Calu3 (cell line): ENCODE measurements at regions not wholly inside any gene's neighbourhood (a gene's known extent, or its start where the extent isn't known, plus 50 kb on each side); places are given as distances from the start of the nearest gene placed in this dataset.

Experiments used
- BruUV-seq: library from RNA; stranded (reverse); fragments of 400-500 nt; replicated peaks from 2 replicates; lab custom pipeline; 2021; lab: Mats Ljungman, UMichigan
- CTCF ChIA-PET: fragments of 300-600 bp; sonication (Branson Sonifier 250); formaldehyde crosslinking; loops from one replicate; lab custom pipeline; 2022; ENCODE audit warnings: antibody characterized with exemption; lab: Charles Lee
- DNase-seq: peaks from one replicate; pipeline ENCODE4 v3.0.0; 2022
- H3K27ac Mint-ChIP-seq: one replicate; pipeline ENCODE4 v1.8.0; 2022; ENCODE audit warnings: mixed read lengths; ENCODE audit not compliant: unreplicated experiment
- H3K27me3 Mint-ChIP-seq: one replicate; pipeline ENCODE4 v1.8.0; 2022; ENCODE audit warnings: mixed read lengths; ENCODE audit not compliant: unreplicated experiment
- H3K36me3 Mint-ChIP-seq: one replicate; pipeline ENCODE4 v1.8.0; 2022; ENCODE audit warnings: mild to moderate bottlenecking, moderate library complexity, mixed read lengths; ENCODE audit not compliant: insufficient read depth, unreplicated experiment
- H3K4me1 Mint-ChIP-seq: one replicate; pipeline ENCODE4 v1.8.0; 2022; ENCODE audit warnings: mild to moderate bottlenecking, low read depth, mixed read lengths; ENCODE audit not compliant: unreplicated experiment
- H3K4me3 Mint-ChIP-seq: one replicate; pipeline ENCODE4 v1.8.0; 2022; ENCODE audit warnings: mild to moderate bottlenecking, low read depth, moderate library complexity, mixed read lengths; ENCODE audit not compliant: unreplicated experiment
- H3K9me3 Mint-ChIP-seq: one replicate; pipeline ENCODE4 v1.8.0; 2022; ENCODE audit warnings: low read depth, mixed read lengths; ENCODE audit not compliant: unreplicated experiment
- CTCF ChIP-seq: fragments of 200-600 bp; IDR thresholded peaks from one replicate; pipeline ENCODE4 v1.8.0; 2022; ENCODE audit warnings: antibody characterized with exemption; ENCODE audit not compliant: unreplicated experiment
- intact Hi-C: fragments of 100-400 bp; cut with micrococcal nuclease; formaldehyde crosslinking; loops from one replicate; pipeline ENCODE4 v1.10.0; 2022; ENCODE audit not compliant: unreplicated experiment

- CTCF ChIA-PET, result no interaction called here
- DNase-seq, result no peak
- Mint-ChIP-seq H3K27ac (no peak overlapping the region), H3K36me3 (no peaks in the 10 kb centered on the region), H3K27me3 (no peaks in the 10 kb centered on the region), H3K4me3 (no peak overlapping the region), H3K9me3 (no peaks in the 10 kb centered on the region), H3K4me1 (no peaks in the 10 kb centered on the region)
- TF ChIP-seq CTCF, result no peak
- intact Hi-C loops, result no loop called here
- BruUV-seq, result no TSS peak
These were observed 243.2 kb upstream of the LRRN1 start for GRCh38 chr3:3556078-3556477.

- CTCF ChIA-PET, result no interaction called here
- no TSS peak for BruUV-seq
- H3K27ac Mint-ChIP-seq, result no peak overlapping the region
These were observed 246.0 kb upstream of the LRRN1 start for GRCh38 chr3:3553236-3553635.

GRCh38 chr3:3552761-3553160, 246.5 kb upstream of the LRRN1 start:
- Mint-ChIP-seq H3K9me3 (peaks cover 5% of the 10 kb centered on the region), H3K4me1 (no peaks in the 10 kb centered on the region), H3K4me3 (no peak overlapping the region), H3K36me3 (no peaks in the 10 kb centered on the region), H3K27ac (no peak overlapping the region), H3K27me3 (no peaks in the 10 kb centered on the region)
- no peak for TF ChIP-seq CTCF
- intact Hi-C loops, result no loop called here
- no peak for DNase-seq
- CTCF ChIA-PET, result no interaction called here
- no TSS peak for BruUV-seq

More at GRCh38 chr3:3553236-3553635, 246.0 kb upstream of the LRRN1 start:
- no peak for TF ChIP-seq CTCF
- Mint-ChIP-seq H3K4me1 (no peaks in the 10 kb centered on the region), H3K36me3 (no peaks in the 10 kb centered on the region), H3K4me3 (no peak overlapping the region), H3K27me3 (no peaks in the 10 kb centered on the region), H3K9me3 (peaks cover 5% of the 10 kb centered on the region)
- DNase-seq, result no peak
- intact Hi-C loops, result no loop called here

GRCh38 chr3:3551981-3552380, 247.2 kb upstream of the LRRN1 start:
- no peak overlapping the region for H3K4me3 Mint-ChIP-seq
- CTCF ChIA-PET, result no interaction called here
- no peak for DNase-seq
- TF ChIP-seq CTCF, result no peak
- BruUV-seq, result no TSS peak
- intact Hi-C loops, result no loop called here
- H3K36me3 Mint-ChIP-seq, result no peaks in the 10 kb centered on the region
- no peaks in the 10 kb centered on the region for H3K27me3 Mint-ChIP-seq
- H3K27ac Mint-ChIP-seq, result no peak overlapping the region
- H3K4me1 Mint-ChIP-seq, result no peaks in the 10 kb centered on the region
- peaks cover 5% of the 10 kb centered on the region for H3K9me3 Mint-ChIP-seq
